ENCODE measurements at regions not wholly inside any gene's neighbourhood (a gene's known extent, or its start where the extent isn't known, plus 50 kb on each side); places are given as distances from the start of the nearest gene placed in this dataset.
"Not testable (repeated sequence)": the region's sequence is repeated elsewhere in the genome, so short reads cannot be mapped to it uniquely, and the experiment has no call there.

DNA sequence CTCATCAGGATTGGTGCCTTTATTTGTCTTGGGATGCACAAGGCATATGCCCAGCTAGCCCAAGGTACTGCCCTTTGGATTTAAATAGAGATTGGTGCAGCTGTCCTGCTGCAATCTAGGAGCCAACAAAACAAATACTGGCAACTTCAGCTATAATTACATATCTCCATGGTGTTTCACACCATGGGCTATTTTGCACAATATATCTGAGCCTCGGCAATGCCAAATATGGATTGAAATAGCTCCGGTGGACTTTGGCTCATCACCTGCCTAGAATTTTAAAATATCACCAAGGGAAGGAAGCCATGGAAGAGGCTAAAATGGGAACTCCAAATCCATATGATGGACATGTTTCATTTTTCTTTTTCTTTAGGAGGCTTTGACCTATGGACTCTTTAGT lies 367.8 kb upstream of the UMPS start:
- H3K9me3 ChIP-seq, result no peaks in the 10 kb centered on the region
- no peak for DNase-seq (ENCODE audit: low spot score in 2 of 2)
- TF ChIP-seq EP300 (IDR thresholded peaks at IDR 0.05), result no peak
- no peak for TF ChIP-seq POLR2A (IDR thresholded peaks at IDR 0.05)
- TF ChIP-seq, protein P1, sequence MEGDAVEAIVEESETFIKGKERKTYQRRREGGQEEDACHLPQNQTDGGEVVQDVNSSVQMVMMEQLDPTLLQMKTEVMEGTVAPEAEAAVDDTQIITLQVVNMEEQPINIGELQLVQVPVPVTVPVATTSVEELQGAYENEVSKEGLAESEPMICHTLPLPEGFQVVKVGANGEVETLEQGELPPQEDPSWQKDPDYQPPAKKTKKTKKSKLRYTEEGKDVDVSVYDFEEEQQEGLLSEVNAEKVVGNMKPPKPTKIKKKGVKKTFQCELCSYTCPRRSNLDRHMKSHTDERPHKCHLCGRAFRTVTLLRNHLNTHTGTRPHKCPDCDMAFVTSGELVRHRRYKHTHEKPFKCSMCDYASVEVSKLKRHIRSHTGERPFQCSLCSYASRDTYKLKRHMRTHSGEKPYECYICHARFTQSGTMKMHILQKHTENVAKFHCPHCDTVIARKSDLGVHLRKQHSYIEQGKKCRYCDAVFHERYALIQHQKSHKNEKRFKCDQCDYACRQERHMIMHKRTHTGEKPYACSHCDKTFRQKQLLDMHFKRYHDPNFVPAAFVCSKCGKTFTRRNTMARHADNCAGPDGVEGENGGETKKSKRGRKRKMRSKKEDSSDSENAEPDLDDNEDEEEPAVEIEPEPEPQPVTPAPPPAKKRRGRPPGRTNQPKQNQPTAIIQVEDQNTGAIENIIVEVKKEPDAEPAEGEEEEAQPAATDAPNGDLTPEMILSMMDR (IDR thresholded peaks at IDR 0.05), result no peak
- no peaks in the 10 kb centered on the region for H3K4me1 ChIP-seq
- H3K27ac ChIP-seq, result no peak overlapping the region
- H3K36me3 ChIP-seq, result no peaks in the 10 kb centered on the region
- no peak overlapping the region for H3K4me3 ChIP-seq
- no peaks in the 10 kb centered on the region for H3K27me3 ChIP-seq
- WGBS, 2 donors, result 88 to 89% methylated on average over 2 of the region's 2 CpGs

DNA sequence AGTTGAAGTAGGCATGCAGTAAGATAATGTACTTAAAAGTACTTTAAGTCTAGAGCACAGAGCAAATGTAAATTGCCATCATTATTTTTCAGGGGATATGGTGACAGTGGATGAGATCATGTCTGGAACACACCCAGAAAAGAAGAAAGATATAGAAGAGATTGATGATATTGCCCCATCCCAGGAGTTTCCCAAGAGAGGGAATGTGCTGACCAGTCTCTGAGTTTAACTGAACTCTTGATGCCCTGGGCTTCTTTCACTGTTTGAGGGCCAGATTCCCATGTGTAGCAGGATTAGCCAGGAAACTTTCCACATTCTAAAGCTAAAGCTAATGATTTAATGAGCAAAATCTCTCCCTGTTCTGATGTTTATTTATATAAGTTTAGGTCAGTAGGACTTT lies 366.8 kb upstream of the UMPS start:
- DNase-seq (ENCODE audit: low spot score in 2 of 2), result no peak
- no peak overlapping the region for H3K27ac ChIP-seq
- H3K36me3 ChIP-seq, result no peaks in the 10 kb centered on the region
- no peaks in the 10 kb centered on the region for H3K9me3 ChIP-seq
- H3K4me3 ChIP-seq, result no peak overlapping the region
- TF ChIP-seq POLR2A (IDR thresholded peaks at IDR 0.05), result no peak
- no peak for TF ChIP-seq EP300 (IDR thresholded peaks at IDR 0.05)
- TF ChIP-seq, protein P1 (IDR thresholded peaks at IDR 0.05), result no peak
- no peaks in the 10 kb centered on the region for H3K27me3 ChIP-seq
- no peaks in the 10 kb centered on the region for H3K4me1 ChIP-seq

DNA sequence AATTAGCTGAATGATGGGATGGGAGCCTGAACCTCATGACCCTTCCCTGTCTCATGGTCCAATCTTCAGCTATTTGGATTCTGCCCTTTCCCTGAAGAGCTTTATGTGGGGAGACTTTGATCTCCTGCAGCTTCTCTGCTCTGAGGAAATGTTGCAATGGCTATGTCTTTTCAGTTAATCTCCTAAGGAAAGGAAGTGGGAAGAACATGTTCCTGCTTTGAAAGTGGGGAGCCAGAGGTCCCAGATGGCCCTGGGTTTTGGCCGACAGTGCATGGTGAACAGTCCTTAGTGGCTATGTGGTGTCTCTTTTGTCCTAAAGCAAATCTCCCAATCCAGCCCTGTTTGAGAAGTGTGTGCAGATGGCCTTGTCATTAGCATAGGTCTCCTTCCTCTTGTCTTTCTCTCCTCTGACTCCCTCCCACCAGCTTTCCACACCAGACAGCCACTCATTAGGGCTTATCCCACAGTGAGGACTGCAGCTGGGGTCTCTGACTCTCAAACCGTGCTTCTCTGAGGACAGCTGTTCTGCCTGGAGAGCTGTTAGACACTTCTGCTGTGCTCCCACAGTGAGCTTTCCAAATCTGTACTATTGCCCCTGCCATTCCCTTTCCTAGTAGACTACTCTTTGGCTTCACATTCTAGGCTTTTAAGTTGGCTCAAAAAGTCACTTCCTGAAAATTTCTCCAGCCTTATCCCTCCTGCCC lies 365.8 kb upstream of the UMPS start:
- TF ChIP-seq POLR2A (IDR thresholded peaks at IDR 0.05) (no peak), EP300 (IDR thresholded peaks at IDR 0.05) (no peak)
- TF ChIP-seq, protein P1 (IDR thresholded peaks at IDR 0.05), result no peak
- Histone ChIP-seq H3K9me3 (no peaks in the 10 kb centered on the region), H3K36me3 (no peaks in the 10 kb centered on the region), H3K27me3 (no peaks in the 10 kb centered on the region), H3K4me1 (no peaks in the 10 kb centered on the region), H3K27ac (no peak overlapping the region), H3K4me3 (no peak overlapping the region)
- DNase-seq (ENCODE audit: low spot score in 2 of 2), result no peak
- WGBS, 2 donors, result 64 to 78% methylated on average over 2 of the region's 2 CpGs

DNA sequence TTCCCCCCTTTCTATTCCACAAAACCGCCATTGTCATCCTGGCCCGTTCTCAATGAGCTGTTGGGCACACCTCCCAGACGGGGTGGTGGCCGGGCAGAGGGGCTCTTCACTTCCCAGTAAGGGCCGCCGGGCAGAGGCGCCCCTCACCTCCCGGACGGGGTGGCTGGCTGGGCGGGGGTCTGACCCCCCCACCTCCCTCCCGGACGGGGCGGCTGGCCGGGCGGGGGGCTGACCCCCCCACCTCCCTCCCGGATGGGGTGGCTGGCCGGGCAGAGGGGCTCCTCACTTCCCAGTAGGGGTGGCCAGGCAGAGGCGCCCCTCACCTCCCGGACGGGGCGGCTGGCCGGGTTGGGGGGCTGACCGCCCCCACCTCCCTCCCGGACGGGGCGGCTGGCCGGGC lies 363.6 kb upstream of the UMPS start:
- DNase-seq (ENCODE audit: low spot score in 2 of 2); H3K4me1 ChIP-seq; H3K27me3 ChIP-seq; H3K4me3 ChIP-seq; H3K9me3 ChIP-seq; H3K36me3 ChIP-seq; H3K27ac ChIP-seq: not testable (repeated sequence)
- 92 to 94% methylated on average over 5 to 8 of the region's 27 CpGs for WGBS, 2 donors

DNA sequence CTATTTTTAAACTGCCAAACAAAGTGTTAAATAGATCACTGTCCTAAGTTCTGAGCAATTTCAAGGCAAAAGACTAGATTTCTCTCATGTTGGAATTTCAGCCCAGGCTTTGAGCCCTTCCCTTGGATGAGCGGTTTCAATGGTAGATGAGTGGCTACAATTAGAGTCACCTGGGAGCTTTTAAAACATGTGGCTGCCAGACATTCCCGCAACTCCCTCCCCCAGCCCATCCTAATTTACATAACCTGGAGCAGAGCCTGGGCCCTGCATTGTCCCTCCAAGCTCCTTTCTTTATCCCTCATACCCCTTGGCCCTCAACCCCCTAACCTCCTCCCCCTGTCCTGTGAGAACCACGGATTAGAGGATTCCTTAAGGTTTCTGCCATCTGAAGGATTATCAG lies 357.5 kb upstream of the UMPS start:
- TF ChIP-seq EP300 (IDR thresholded peaks at IDR 0.05) (no peak), POLR2A (IDR thresholded peaks at IDR 0.05) (no peak)
- TF ChIP-seq, protein P1 (IDR thresholded peaks at IDR 0.05), result no peak
- Histone ChIP-seq H3K27me3 (no peaks in the 10 kb centered on the region), H3K9me3 (no peaks in the 10 kb centered on the region), H3K4me1 (no peaks in the 10 kb centered on the region), H3K27ac (no peak overlapping the region), H3K4me3 (no peak overlapping the region), H3K36me3 (no peaks in the 10 kb centered on the region)
- WGBS, 2 donors, result 46 to 49% methylated on average over 3 of the region's 3 CpGs
- DNase-seq (ENCODE audit: low spot score in 2 of 2), result no peak

DNA sequence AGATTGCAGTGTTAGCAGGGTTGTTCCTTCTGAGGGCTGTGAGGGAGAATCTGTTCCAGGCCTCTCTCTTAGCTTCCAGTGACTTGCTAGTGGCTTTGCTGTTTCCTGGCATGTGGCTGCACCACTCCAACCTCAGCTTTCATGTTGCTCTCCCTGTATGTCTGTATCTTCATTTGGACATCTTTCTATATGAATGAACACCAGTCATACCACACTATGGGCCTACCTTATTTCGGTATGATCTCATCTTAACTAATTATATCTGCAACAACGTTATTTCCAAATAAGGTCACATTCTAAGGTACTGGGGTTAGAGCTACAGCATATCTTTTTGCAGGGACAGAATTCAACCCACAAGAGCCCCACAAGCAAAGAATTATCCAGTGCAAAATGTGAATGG lies 356.7 kb upstream of the UMPS start:
- H3K27ac ChIP-seq, result no peak overlapping the region
- H3K36me3 ChIP-seq, result no peaks in the 10 kb centered on the region
- TF ChIP-seq POLR2A (IDR thresholded peaks at IDR 0.05), result no peak
- no peak for TF ChIP-seq EP300 (IDR thresholded peaks at IDR 0.05)
- TF ChIP-seq, protein P1 (IDR thresholded peaks at IDR 0.05), result no peak
- H3K4me1 ChIP-seq, result no peaks in the 10 kb centered on the region
- H3K4me3 ChIP-seq, result no peak overlapping the region
- 70 to 77% methylated on average over 2 of the region's 2 CpGs for WGBS, 2 donors
- H3K27me3 ChIP-seq, result no peaks in the 10 kb centered on the region
- DNase-seq (ENCODE audit: low spot score in 2 of 2), result no peak
- H3K9me3 ChIP-seq, result no peaks in the 10 kb centered on the region
